Retinal pigment epithelial cell (primary cell): ENCODE measurements at regions not wholly inside any gene's neighbourhood (a gene's known extent, or its start where the extent isn't known, plus 50 kb on each side); places are given as distances from the start of the nearest gene placed in this dataset.
A peak's percentile ranks its signal among the peaks of the same experiment; 100 is the strongest.
"Not testable (repeated sequence)": the region's sequence is repeated elsewhere in the genome, so short reads cannot be mapped to it uniquely, and the experiment has no call there.

ENCODE experiments used
- DNase-seq: peaks from one replicate; pipeline ENCODE4 v3.0.0-alpha.2; 2010; ENCODE audit warnings: low read depth
- H3K4me3 ChIP-seq: 2 replicates; pipeline ENCODE4 v1.5.1; 2011; ENCODE audit warnings: mild to moderate bottlenecking, low read length, control low read depth, moderate library complexity
- TF ChIP-seq, protein P1 (sequence below): conservative IDR thresholded peaks from 2 replicates; pipeline ENCODE4 v1.5.1; 2011; ENCODE audit warnings: low read depth, low read length, control low read depth, inconsistent platforms

DNA sequence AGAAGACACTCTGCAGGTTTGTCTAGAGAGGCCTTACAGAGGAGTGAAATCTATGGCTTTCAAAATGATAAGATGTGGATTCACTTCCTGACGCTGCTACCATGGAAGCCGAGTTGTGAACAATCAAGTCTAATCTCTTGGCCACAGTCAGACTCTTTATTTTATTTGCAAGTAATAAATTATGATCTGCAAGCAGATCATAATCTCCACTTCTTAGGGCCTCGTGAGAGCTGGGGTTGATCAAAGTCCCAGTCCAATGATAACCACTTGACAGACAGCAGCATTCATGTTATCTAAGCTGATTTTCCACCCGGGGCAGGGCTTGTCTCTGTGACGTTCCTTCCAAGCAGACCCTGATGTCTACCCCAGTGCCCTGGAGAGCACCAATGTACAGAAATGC, 776.4 kb upstream of the AUTS2 start:
- H3K4me3 ChIP-seq, result no peak overlapping the region
- TF ChIP-seq, protein P1, sequence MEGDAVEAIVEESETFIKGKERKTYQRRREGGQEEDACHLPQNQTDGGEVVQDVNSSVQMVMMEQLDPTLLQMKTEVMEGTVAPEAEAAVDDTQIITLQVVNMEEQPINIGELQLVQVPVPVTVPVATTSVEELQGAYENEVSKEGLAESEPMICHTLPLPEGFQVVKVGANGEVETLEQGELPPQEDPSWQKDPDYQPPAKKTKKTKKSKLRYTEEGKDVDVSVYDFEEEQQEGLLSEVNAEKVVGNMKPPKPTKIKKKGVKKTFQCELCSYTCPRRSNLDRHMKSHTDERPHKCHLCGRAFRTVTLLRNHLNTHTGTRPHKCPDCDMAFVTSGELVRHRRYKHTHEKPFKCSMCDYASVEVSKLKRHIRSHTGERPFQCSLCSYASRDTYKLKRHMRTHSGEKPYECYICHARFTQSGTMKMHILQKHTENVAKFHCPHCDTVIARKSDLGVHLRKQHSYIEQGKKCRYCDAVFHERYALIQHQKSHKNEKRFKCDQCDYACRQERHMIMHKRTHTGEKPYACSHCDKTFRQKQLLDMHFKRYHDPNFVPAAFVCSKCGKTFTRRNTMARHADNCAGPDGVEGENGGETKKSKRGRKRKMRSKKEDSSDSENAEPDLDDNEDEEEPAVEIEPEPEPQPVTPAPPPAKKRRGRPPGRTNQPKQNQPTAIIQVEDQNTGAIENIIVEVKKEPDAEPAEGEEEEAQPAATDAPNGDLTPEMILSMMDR, result no peak
- DNase-seq, result no peak

GRCh38 chr7:68823996-68824780, 774.1 kb upstream of the AUTS2 start:
- DNase-seq, result no peak
- TF ChIP-seq, protein P1, result no peak
- H3K4me3 ChIP-seq, result no peak overlapping the region

DNA sequence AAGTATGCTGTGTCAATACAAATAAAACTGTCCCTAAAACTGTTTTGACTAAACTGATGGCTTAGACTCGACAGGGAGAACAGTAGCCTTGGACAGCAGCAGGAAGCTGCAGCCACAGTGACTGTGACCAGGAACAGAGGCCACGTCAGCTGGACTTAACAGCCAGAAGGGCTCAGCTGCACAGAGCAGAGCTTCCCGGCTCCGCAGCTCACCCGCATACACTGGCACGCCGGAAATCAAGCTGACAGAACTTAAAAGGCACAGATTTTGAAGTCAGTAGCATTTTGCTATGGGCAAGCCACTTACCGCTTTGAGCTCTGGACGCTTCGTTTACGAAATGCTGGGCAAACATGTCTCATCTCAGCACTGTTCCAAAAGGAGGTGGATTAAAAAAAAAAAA, 769.7 kb upstream of the AUTS2 start:
- TF ChIP-seq, protein P1, result no peak

DNA sequence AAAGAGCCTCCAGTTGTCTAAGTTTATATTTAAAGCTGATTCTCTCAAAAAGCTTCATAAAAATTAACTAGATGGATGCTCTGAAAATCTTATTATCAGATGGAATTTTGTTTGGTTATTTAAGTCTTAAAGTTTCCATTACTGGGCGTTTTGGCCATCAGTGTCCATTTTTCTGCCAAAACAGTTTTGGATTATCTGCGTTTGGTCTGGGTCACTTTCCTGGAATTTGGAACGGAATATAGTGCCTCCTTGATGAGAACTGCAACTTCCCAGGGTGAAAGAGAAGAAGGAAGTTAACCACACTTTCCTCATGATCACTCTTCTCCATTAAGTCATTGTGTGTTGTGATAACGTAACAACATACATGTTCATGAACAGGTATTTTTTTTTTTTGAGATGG, 764.9 kb upstream of the AUTS2 start:
- H3K4me3 ChIP-seq, result no peak overlapping the region
- DNase-seq, result no peak
- TF ChIP-seq, protein P1, result no peak

More for the DNA sequence above, 769.7 kb upstream of the AUTS2 start:
- H3K4me3 ChIP-seq, result no peak overlapping the region
- DNase-seq, result no peak

DNA sequence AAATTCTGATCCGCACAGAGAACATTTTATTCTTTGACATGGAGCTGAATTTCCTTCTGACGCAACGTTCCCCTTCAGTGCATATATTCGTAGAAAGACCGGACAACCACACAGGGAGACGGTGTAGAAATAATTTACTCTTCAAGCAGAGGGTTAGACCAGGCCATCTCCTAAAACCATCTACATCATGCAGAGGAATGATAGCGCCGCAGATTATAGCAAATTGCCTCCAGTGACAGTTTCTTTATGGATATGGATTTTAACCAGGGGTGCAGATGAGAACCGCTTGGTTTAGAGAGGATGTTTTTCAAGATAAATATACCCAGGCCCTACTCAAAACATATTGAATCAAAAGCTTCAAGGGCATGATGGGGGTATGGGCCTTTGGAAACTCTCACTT, 759.3 kb upstream of the AUTS2 start:
- no peak overlapping the region for H3K4me3 ChIP-seq
- TF ChIP-seq, protein P1, result no peak
- no peak for DNase-seq

- no peak overlapping the region for H3K4me3 ChIP-seq
- peak; percentile 42 for DNase-seq
- TF ChIP-seq, protein P1, result no peak
These were observed 757.3 kb upstream of the AUTS2 start for GRCh38 chr7:68840991-68841390.

DNA sequence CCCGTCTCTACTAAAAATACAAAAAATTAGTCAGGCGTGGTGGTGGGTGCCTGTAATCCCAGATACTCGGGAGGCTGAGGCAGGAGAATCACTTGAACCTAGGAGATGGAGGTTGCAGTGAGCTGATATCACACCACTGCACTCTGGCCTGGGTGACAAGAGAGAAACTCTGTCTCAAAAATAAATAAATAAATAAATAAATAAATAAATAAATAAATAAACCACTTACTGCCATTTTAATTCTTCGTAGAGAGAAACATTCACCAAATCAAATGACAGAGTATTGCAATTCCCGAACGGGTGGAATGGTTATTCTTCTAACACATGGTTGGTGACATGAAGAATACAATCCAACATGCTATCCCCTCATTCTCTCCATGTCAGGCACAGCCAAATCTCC, 754.3 kb upstream of the AUTS2 start:
- H3K4me3 ChIP-seq, DNase-seq: not testable (repeated sequence)
